Fibroblast of peridontal ligament (primary cell): ENCODE measurements at regions not wholly inside any gene's neighbourhood (a gene's known extent, or its start where the extent isn't known, plus 50 kb on each side); places are given as distances from the start of the nearest gene placed in this dataset.
A peak's percentile ranks its signal among the peaks of the same experiment; 100 is the strongest.

Experiments
- DNase-seq: peaks from one replicate; pipeline ENCODE4 v3.0.0-alpha.2; 2010; ENCODE audit errors: extremely low read depth

DNA sequence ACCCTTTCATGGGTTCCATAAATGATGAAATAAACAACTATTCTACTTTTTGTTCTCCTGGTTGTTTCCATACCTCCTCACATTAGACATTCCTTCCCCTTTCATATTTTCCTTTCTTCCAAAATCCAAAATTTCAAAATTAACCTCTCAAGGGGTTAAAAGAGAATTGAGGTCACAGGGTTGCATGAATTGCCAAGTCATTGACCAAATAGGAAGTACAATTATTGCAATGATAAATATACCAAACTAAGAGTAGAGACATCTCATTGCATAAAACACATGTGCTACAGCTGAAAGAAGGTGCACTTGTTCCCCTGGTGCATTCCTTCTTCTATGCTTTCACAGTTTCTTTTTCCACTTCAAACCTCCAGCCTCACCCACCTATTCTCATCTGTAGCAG is 136.1 kb downstream of the KCTD12 start:
- no peak for DNase-seq

GRCh38 chr13:76745261-76746200 is 140.7 kb downstream of the KCTD12 start:
- DNase-seq = no peak

DNA sequence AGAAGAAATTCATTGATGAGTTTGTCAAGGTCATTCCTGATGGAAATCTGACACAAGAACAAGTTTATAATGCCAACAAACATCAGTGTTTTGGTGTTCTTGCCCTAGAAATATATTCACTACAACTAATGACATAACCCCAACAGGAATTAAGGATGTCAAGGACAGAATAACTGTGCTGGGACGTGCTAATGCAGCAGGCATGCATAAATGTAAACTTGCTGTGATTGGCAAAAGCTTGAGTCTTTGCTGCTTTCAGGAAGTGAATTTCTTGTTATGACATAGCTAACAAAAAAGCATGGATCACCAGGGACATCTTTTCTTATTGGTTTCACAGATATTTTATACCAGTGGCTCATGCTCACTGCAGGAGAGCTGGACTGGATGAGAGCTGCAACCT is 144.6 kb downstream of the KCTD12 start:
- no peak for DNase-seq

DNA sequence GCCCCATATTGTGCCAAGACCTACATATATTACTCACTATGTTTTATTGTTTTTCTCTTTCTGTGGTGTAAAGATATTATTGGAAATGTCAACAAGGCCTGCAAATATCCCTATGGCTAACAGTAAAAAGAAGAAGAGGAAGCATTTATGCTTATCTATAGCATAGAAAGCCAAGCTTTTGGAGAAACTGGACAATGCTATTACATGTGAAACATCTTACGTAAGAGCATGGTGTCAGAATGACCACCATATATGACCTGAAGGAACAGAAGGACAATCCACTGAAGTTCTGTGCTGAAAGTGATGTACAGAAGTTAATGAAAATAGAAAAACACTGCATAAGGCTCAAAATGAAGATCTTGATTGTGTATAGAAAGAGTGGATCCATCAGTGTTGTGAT is 145.2 kb downstream of the KCTD12 start:
- DNase-seq = no peak

- DNase-seq = peak; percentile 20
Observed at GRCh38 chr13:76738616-76739015, 147.6 kb downstream of the KCTD12 start.

- DNase-seq = no peak
Observed at GRCh38 chr13:76737526-76737925, 148.7 kb downstream of the KCTD12 start.

GRCh38 chr13:76735641-76736040 is 150.6 kb downstream of the KCTD12 start:
- DNase-seq = peak; percentile 85

DNA sequence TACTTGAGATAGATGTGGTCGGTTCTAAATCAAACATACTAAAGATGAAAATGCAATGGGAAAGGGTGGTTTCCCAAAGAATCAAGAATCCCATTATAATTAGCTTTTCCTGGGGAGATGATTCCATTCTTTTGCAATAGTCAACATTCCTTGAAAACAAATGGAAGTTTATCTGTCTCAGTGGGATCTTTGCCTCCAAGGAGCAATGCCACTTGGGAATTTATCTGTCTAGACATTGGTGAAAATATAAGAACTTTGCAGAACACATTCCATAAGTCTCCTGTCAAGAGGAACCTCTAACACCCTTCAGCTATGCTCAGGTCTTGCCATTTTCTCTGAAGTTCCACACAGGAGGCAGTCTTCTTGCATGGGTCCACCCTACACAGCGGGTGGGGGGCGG is 152.5 kb downstream of the KCTD12 start:
- no peak for DNase-seq

DNA sequence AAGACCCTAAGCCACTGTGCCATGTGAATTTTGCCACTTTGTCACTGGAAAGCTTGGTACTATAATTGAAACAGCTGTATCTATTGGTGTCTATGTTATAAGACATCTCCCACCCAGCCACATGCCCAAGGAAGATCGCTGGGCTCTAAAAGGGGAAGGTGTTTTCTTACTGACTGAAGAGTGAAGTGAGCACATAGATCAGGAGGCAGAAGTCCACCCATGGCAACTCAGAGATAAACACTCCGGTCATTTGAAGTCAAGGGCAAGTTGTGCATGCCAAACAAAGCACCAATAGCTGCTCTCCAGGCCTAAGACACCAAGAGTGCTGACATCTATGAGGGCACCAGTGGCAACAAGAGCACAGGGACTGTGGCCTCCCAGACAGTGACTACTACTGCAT is 153.8 kb downstream of the KCTD12 start:
- DNase-seq = no peak

DNA sequence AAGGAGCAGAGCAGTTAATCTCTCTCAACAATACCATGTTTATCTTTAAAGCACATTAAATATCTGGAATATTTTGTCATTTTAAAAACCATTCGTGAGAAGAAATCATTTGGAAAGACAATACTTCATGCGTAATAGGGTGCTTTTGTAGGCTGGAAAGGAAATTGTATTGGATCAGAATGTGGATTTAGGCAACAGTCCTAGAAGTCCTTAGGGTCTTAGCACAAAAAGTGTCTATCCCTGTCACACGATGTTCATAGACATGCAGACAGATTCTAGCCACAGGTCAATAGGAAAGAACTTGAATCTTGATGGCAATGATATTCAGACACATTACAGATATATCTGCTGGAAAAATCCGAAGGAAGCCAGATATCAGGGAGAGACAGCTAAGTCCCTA is 156.0 kb downstream of the KCTD12 start:
- no peak for DNase-seq

- DNase-seq = no peak
Observed at GRCh38 chr13:76729691-76730090, 156.5 kb downstream of the KCTD12 start.

DNA sequence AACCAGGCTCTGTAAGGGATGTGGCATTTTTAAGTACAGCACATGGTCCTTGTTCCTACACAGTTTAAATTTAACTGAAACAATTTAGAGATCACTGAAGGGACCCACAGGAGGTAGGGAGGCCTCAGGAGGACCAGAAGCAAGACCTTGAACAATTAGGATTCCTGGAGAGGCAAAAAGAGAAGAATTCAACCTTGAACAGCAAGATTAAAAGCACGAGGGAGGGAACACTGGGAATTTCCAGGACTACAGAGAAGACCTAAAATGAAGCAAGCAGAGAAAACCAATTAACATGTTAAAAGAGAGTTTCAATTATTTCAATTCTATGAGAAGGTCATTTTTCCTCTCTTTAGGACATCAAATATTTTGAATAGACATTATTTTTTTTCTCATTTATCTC is 160.3 kb downstream of the KCTD12 start:
- no peak for DNase-seq

- peak; percentile 84 for DNase-seq
Observed at GRCh38 chr13:76725211-76725610, 161.0 kb downstream of the KCTD12 start.

GRCh38 chr13:76724421-76724820 is 161.8 kb downstream of the KCTD12 start:
- no peak for DNase-seq

DNA sequence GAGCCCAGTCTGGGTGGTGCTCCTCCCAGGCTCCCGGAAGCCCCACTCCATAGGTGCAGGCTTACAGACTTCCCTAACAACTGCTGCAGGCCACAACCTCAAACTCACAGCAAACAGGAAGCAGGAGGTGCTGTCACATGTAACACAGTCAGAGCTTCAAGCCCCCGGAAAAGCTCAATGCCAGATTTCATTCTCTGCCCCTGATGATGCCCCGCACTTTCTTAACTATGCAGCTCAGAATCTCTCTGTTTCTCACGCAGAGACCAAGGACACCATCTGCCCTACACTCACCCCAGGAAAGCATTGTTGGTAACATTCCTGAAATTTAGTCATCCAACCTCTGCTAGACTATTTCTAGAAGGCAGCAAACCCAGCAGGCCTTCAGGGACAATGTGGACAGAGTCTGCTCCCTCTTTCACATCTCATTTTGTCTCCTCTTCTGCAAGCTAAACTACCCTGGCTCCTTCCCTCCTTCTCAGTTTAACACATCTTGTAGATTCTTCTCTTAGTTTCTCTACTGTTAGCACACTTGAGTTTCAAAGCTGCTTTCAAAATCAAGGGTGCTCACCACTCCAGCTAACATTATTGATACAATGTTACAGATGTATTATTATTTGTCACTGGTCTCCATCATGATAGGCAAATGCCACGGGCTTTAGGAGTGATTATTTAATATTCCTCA is 162.5 kb downstream of the KCTD12 start:
- peak; percentile 89 for DNase-seq

GRCh38 chr13:76722782-76723181 is 163.4 kb downstream of the KCTD12 start:
- no peak for DNase-seq

GRCh38 chr13:76720821-76721220 is 165.4 kb downstream of the KCTD12 start:
- DNase-seq = no peak

DNA sequence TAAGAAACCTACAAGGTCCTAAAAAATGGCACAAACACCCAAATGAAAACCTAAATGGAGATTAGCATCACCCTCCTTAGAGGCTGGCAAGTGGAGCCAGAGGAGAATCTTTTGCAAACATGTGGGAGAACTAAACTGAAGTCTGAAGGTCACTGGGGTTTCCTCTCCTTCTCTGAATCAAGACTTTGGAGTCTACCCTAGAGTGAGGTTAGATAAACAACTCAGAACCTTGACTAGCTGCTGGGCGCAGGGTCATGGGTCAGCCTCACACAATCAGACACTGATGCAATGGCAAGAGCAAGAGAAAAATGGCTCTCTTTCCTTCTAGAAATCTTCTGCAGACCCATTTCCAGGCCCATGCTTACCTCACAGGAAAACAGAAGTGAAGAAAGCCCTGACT is 165.8 kb downstream of the KCTD12 start:
- no peak for DNase-seq

DNA sequence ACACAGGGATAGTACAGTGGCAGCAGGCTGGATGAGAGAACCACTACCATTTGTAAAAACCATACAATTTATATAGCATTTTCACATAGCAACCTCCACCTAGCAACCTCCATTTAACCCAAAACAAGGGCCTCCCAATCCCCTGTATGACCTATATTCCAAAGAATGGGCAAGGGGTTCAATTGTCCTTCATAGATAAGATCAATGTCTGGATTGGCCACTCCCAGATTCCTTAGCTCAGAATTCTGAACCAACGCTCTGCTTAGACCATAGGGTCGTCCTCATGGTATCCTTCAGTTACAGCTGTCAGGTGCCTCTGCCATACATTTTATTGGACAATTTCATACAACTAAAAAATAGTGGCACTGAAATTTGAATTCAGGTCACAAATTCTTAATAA is 166.2 kb downstream of the KCTD12 start:
- DNase-seq = no peak

DNA sequence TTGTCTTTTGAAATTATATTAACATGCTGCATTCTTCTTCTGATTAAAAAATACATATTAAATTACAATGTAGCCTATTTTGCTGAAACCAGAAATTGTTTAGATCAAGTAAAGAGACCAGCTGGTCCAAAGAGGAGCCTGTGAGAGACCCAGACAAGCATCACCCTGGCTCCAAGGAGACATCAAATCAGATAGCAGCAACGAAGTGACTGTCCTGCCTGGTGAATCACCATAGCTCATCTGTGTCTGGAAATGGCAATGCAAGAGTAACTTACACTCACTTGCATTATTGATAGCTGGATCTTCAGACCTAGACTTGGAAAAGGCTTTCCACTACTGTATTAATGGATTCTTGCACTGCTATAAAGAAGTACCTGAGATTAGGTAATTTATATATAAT is 169.1 kb downstream of the KCTD12 start:
- DNase-seq = no peak

DNA sequence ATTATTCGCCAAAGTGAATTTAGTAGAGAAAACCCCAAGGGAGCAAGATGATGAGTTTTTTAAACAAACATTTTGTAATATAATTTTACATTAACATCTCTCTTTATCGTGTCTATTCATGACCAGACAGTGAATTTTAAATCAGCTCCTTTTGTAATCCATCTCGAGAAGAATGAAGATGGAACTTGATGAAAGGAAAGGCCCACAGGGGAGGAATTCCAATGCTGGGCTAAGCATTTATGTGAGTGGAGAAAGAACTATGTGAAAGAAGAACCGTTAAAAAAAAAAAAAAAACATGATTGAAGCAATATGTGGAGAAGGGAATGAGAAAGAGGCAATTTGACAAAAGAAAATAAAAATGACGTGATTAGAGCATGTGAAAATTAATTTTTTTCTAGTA is 170.6 kb downstream of the KCTD12 start:
- peak; percentile 77 for DNase-seq

DNA sequence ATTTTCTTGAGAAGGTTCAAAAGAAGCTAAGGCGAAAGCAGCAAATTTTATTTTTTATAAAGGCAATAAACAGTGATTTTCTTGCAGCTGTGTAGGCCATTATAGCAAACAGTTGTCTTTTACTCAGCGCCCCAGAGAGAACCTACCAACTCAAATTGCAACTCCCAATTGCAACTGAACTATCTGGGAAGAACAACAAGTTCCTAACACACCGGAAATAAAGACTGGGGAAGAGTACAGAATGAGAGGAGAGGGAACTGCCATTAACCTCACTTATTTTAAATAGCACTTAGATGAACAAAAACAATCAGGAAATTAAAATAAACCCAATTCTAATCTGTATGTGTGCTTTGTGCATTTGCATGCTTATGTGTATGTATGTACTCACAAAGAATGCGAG is 171.1 kb downstream of the KCTD12 start:
- no peak for DNase-seq

- DNase-seq = no peak
Observed at GRCh38 chr13:76713280-76713679, 172.9 kb downstream of the KCTD12 start.
